ENCODE measurements at regions not wholly inside any gene's neighbourhood (a gene's known extent, or its start where the extent isn't known, plus 50 kb on each side); places are given as distances from the start of the nearest gene placed in this dataset.

GRCh38 chrX:64642482-64642881 is 247.2 kb upstream of the MTMR8 start:
- ChIA-PET POLR2A (no interaction called here), CTCF (no interaction called here)
- intact Hi-C loops (cut with DNase I, micrococcal nuclease) = no loop called here
- Histone ChIP-seq H3K4me1 (ENCODE audit: insufficient read depth, low read length) (no peaks in the 10 kb centered on the region), H3K9me3 (ENCODE audit: control insufficient read depth in 1 of 2, insufficient read depth in 1 of 2, low read length in 2 of 2) (peaks cover 0 to 7% of the 10 kb centered on the region in 2 experiments), H3K27ac (ENCODE audit: low read depth in 1 of 2, low read length in 2 of 2) (no peak overlapping the region), H3K27me3 (ENCODE audit: control insufficient read depth in 1 of 2, insufficient read depth in 2 of 2, low read length in 2 of 2) (no peaks in the 10 kb centered on the region), H3K4me3 (ENCODE audit: low read length) (no peak overlapping the region), H3K36me3 (ENCODE audit: insufficient read depth, low read length) (no peaks in the 10 kb centered on the region)
- no peaks in the 10 kb centered on the region for H3K36me3 Mint-ChIP-seq (ENCODE audit: low read depth)
- no peaks in the 10 kb centered on the region for H3K27me3 Mint-ChIP-seq
- peaks cover 5% of the 10 kb centered on the region for H3K9me3 Mint-ChIP-seq
- ATAC-seq (ENCODE audit: poor library complexity) = no peak
- H3K4me3 Mint-ChIP-seq = no peak overlapping the region
- H3K27ac Mint-ChIP-seq = no peak overlapping the region
- no peaks in the 10 kb centered on the region for H3K4me1 Mint-ChIP-seq (ENCODE audit: low read depth)
- DNase-seq = no peak
- TF ChIP-seq, protein P1, sequence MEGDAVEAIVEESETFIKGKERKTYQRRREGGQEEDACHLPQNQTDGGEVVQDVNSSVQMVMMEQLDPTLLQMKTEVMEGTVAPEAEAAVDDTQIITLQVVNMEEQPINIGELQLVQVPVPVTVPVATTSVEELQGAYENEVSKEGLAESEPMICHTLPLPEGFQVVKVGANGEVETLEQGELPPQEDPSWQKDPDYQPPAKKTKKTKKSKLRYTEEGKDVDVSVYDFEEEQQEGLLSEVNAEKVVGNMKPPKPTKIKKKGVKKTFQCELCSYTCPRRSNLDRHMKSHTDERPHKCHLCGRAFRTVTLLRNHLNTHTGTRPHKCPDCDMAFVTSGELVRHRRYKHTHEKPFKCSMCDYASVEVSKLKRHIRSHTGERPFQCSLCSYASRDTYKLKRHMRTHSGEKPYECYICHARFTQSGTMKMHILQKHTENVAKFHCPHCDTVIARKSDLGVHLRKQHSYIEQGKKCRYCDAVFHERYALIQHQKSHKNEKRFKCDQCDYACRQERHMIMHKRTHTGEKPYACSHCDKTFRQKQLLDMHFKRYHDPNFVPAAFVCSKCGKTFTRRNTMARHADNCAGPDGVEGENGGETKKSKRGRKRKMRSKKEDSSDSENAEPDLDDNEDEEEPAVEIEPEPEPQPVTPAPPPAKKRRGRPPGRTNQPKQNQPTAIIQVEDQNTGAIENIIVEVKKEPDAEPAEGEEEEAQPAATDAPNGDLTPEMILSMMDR (IDR thresholded peaks at IDR 0.05) = no peak
